CD8-positive, alpha-beta memory T cell (primary cell): ENCODE measurements at regions not wholly inside any gene's neighbourhood (a gene's known extent, or its start where the extent isn't known, plus 50 kb on each side); places are given as distances from the start of the nearest gene placed in this dataset.

ENCODE experiments used
- CTCF ChIA-PET: fragments of 350-600 bp; sonication (Branson Sonifier 250); formaldehyde crosslinking; loops from one replicate; lab custom pipeline; 2021; ENCODE audit warnings: antibody characterized with exemption; lab: Charles Lee
- POLR2A ChIA-PET: fragments of 350-600 bp; sonication (Branson Sonifier 250); formaldehyde crosslinking; loops from one replicate; lab custom pipeline; 2021; ENCODE audit warnings: antibody characterized with exemption; lab: Charles Lee
- DNase-seq, 5 donors: peaks; one replicate each; pipeline versions ENCODE4 v3.0.0 to v3.0.0-alpha.2; 2020 to 2022; ENCODE audit warnings: mixed read lengths in 1 of 5
- H3K27ac ChIP-seq: one replicate; pipeline ENCODE4 v1.7.0; 2013; ENCODE audit warnings: low read depth, mild to moderate bottlenecking, low read length, moderate library complexity
- H3K27me3 ChIP-seq: 2 replicates; pipeline ENCODE4 v1.7.0; 2013; ENCODE audit warnings: low read length, mild to moderate bottlenecking; ENCODE audit not compliant: insufficient read depth, poor library complexity, severe bottlenecking
- H3K36me3 ChIP-seq: 2 replicates; pipeline ENCODE4 v1.7.0; 2013; ENCODE audit warnings: mild to moderate bottlenecking, low read length, moderate library complexity; ENCODE audit not compliant: insufficient read depth
- H3K4me1 ChIP-seq: 2 replicates; pipeline ENCODE4 v1.7.0; 2013; ENCODE audit warnings: mild to moderate bottlenecking, low read length, moderate library complexity; ENCODE audit not compliant: insufficient read depth
- H3K4me3 ChIP-seq: 2 replicates; pipeline ENCODE4 v1.7.0; 2013; ENCODE audit warnings: mild to moderate bottlenecking, low read length
- H3K9me3 ChIP-seq: 2 replicates; pipeline ENCODE4 v1.7.0; 2013; ENCODE audit warnings: mild to moderate bottlenecking, low read length
- H3K27ac Mint-ChIP-seq, 8 donors: one replicate each; pipeline ENCODE4 v1.8.0; 2020 to 2021; ENCODE audit warnings: mixed read lengths in 8 of 8, mild to moderate bottlenecking in 6 of 8, inconsistent platforms in 3 of 8, moderate library complexity in 3 of 8
- H3K27me3 Mint-ChIP-seq, 2 donors: one replicate each; pipeline ENCODE4 v1.8.0; 2020 to 2021; ENCODE audit warnings: mixed read lengths in 2 of 2, mild to moderate bottlenecking in 1 of 2, moderate library complexity in 1 of 2
- H3K36me3 Mint-ChIP-seq, 3 donors: one replicate each; pipeline ENCODE4 v1.8.0; 2020 to 2021; ENCODE audit warnings: mixed read lengths in 3 of 3, inconsistent platforms in 1 of 3, mild to moderate bottlenecking in 1 of 3
- H3K4me1 Mint-ChIP-seq, 3 donors: one replicate each; pipeline ENCODE4 v1.8.0; 2020 to 2021; ENCODE audit warnings: mixed read lengths in 3 of 3, inconsistent platforms in 1 of 3, mild to moderate bottlenecking in 1 of 3
- H3K4me3 Mint-ChIP-seq, 7 donors: one replicate each; pipeline ENCODE4 v1.8.0; 2020 to 2021; ENCODE audit warnings: mixed read lengths in 7 of 7, mild to moderate bottlenecking in 6 of 7, moderate library complexity in 4 of 7, inconsistent platforms in 2 of 7
- H3K9me3 Mint-ChIP-seq, 5 donors: one replicate each; pipeline ENCODE4 v1.8.0; 2020 to 2022; ENCODE audit warnings: mixed read lengths in 5 of 5, mild to moderate bottlenecking in 3 of 5, moderate library complexity in 2 of 5, inconsistent platforms in 1 of 5

DNA sequence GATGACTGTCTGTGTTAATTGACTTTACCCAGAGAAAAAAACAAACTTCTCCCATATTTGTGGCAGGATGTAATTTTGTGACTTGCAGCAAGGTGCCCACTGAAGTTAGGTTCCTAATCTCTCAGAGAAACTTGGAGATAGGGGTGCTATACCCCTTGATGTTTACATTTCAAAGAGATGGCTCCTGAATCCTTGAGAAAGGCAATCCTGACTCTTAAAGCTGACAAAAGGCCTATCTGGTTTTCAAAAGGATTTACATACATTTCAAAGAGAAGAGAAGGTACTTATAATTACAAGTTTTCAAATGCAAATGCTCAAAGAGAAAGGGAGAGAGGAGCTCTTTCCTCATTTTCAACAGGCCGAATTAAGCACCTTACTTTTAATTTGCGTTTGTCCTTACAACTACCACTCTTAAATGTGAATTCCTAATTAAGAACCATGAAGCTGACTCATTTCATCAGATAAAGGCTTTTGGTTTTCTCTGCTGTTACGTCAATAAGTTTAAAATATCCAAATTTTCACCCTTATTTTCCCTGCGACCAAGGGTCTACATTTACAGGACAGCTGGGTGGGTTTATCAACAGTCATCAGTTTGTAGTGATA, 711.8 kb upstream of the MAP3K7 start:
- H3K36me3 ChIP-seq: no peaks in the 10 kb centered on the region
- POLR2A ChIA-PET: no interaction called here
- no peaks in the 10 kb centered on the region for H3K4me1 ChIP-seq
- no peaks in the 10 kb centered on the region for H3K4me1 Mint-ChIP-seq
- DNase-seq: no peak
- H3K4me3 ChIP-seq: no peak overlapping the region
- H3K36me3 Mint-ChIP-seq: no peaks in the 10 kb centered on the region
- peaks cover 1 to 7% (median 2%) of the 10 kb centered on the region in 5 donors for H3K9me3 Mint-ChIP-seq
- no peak overlapping the region for H3K27ac ChIP-seq
- CTCF ChIA-PET: no interaction called here
- no peaks in the 10 kb centered on the region for H3K27me3 Mint-ChIP-seq
- H3K9me3 ChIP-seq: no peaks in the 10 kb centered on the region
- H3K4me3 Mint-ChIP-seq: no peak overlapping the region
- no peak overlapping the region for H3K27ac Mint-ChIP-seq
- H3K27me3 ChIP-seq: no peaks in the 10 kb centered on the region

DNA sequence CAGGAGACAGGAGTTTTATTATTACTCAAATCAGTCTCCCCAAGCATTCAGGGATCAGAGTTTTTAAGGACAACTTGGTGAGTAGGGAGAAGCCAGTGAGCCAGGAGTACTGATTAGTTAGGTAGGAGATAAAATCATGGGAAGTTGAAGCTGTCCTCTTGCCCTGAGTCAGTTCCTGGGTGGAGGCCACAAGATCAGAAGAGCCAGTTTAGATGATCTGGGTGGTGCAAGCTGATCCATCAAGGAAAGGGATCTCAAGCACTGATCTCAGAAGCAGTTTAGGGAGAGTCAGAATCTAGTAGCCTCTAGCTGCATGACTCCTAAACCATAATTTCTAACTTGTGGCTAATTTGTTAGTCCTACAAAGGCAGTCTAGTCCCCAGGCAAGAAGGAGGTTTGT, 706.5 kb upstream of the MAP3K7 start:
- Histone ChIP-seq H3K4me1 (no peaks in the 10 kb centered on the region), H3K36me3 (no peaks in the 10 kb centered on the region), H3K27ac (no peak overlapping the region), H3K27me3 (no peaks in the 10 kb centered on the region), H3K4me3 (no peak overlapping the region), H3K9me3 (no peaks in the 10 kb centered on the region)
- POLR2A ChIA-PET: no interaction called here
- H3K4me3 Mint-ChIP-seq: no peak overlapping the region
- H3K4me1 Mint-ChIP-seq: no peaks in the 10 kb centered on the region
- no peak for DNase-seq
- no peak overlapping the region for H3K27ac Mint-ChIP-seq
- CTCF ChIA-PET: no interaction called here
- H3K27me3 Mint-ChIP-seq: no peaks in the 10 kb centered on the region
- peaks cover 0 to 9% (median 7%) of the 10 kb centered on the region in 5 donors for H3K9me3 Mint-ChIP-seq
- H3K36me3 Mint-ChIP-seq: no peaks in the 10 kb centered on the region

DNA sequence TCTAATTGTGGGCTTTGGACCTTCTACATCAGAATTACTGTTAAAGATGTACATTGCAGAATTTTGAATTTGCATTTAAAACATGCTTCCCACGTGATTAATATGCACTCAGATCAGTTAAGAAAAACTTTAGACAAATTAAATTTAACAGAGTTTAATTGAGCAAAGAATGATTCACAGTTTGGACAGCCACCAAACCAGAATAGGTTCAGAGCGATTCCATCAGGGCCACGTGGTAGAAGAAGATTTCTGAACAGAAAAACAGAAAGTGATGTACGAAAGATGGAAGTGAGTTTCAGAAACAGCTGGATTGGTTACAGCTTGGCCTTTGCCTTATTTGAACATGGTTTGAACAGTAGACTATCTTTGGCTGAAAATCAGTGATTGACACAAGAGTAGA, 704.2 kb upstream of the MAP3K7 start:
- H3K27ac ChIP-seq: no peak overlapping the region
- CTCF ChIA-PET: no interaction called here
- Mint-ChIP-seq H3K36me3 (no peaks in the 10 kb centered on the region), H3K4me1 (no peaks in the 10 kb centered on the region), H3K27me3 (no peaks in the 10 kb centered on the region), H3K9me3 (peaks cover 0 to 11% (median 0%) of the 10 kb centered on the region in 5 donors), H3K27ac (no peak overlapping the region), H3K4me3 (no peak overlapping the region)
- no peak overlapping the region for H3K4me3 ChIP-seq
- POLR2A ChIA-PET: no interaction called here
- H3K27me3 ChIP-seq: no peaks in the 10 kb centered on the region
- no peak for DNase-seq
- H3K9me3 ChIP-seq: no peaks in the 10 kb centered on the region
- no peaks in the 10 kb centered on the region for H3K4me1 ChIP-seq
- H3K36me3 ChIP-seq: no peaks in the 10 kb centered on the region

DNA sequence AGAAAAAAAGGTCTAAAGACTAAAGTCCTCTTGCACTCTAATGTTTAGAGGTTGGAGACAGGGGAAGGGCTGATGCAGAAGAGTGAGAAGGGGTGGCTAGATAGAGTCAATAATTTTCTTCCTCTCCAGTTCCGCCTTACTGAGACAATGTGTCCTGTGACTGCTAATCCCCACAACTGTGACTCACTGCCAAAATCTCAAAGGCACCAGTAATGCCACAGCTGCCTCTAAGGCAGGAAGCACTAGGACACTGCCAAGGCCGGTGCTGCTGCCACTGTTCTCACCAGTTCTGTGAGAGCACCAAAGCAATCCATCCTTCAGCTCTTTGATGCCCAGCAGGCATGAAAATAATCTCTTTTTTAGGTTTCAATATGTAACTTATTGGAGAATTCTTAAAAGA, 701.9 kb upstream of the MAP3K7 start:
- Mint-ChIP-seq H3K4me1 (no peaks in the 10 kb centered on the region), H3K36me3 (no peaks in the 10 kb centered on the region), H3K4me3 (no peak overlapping the region), H3K27ac (peak overlapping the region in 1 of 8 donors; percentile 42), H3K9me3 (peaks cover 0 to 11% (median 0%) of the 10 kb centered on the region in 5 donors), H3K27me3 (no peaks in the 10 kb centered on the region)
- H3K4me3 ChIP-seq: no peak overlapping the region
- H3K27me3 ChIP-seq: no peaks in the 10 kb centered on the region
- ChIA-PET CTCF (no interaction called here), POLR2A (no interaction called here)
- no peak for DNase-seq
- no peaks in the 10 kb centered on the region for H3K4me1 ChIP-seq
- H3K36me3 ChIP-seq: no peaks in the 10 kb centered on the region
- H3K27ac ChIP-seq: no peak overlapping the region
- H3K9me3 ChIP-seq: no peaks in the 10 kb centered on the region

DNA sequence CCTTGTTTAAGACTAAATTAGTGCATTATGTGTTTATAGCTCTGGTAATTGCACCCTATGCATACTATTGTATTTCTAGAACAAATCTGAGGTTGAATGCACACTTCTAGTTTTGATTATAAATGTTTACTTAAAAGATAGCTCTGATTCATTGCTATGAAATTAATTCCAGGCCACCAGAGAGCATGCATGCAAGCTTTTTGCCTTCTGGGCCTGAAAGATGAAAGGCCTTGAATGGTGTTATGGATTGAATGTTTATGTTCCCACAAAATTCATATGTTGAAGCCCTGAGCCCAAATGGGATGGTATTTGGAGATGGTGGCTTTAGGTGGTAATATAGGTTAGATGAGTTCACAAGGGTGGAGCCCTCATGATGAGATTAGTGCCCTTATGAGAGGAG, 695.0 kb upstream of the MAP3K7 start:
- no peak overlapping the region for H3K27ac ChIP-seq
- ChIA-PET POLR2A (no interaction called here), CTCF (no interaction called here)
- no peaks in the 10 kb centered on the region for H3K36me3 ChIP-seq
- Mint-ChIP-seq H3K9me3 (no peaks in the 10 kb centered on the region), H3K4me1 (no peaks in the 10 kb centered on the region), H3K27me3 (no peaks in the 10 kb centered on the region), H3K4me3 (no peak overlapping the region), H3K36me3 (no peaks in the 10 kb centered on the region), H3K27ac (no peak overlapping the region)
- H3K9me3 ChIP-seq: no peaks in the 10 kb centered on the region
- H3K27me3 ChIP-seq: no peaks in the 10 kb centered on the region
- no peak overlapping the region for H3K4me3 ChIP-seq
- DNase-seq: no peak
- no peaks in the 10 kb centered on the region for H3K4me1 ChIP-seq

DNA sequence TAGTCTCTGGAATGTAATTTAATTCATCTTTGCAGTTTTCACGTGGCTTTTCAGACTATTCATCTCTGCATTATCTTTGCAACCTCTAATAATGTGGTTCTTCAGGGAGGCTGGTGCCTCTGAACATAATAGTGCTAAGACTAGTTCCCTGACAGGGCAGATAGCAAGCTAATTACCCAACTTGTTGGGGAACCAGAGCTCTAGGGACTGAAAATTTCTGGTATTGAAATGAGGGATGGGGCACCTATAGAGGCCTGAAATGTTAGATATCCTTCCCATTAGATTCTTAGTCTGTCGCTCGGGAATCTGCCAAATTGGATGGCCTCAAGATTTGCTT, 693.6 kb upstream of the MAP3K7 start:
- Histone ChIP-seq H3K4me3 (no peak overlapping the region), H3K27me3 (no peaks in the 10 kb centered on the region), H3K27ac (no peak overlapping the region), H3K9me3 (no peaks in the 10 kb centered on the region), H3K36me3 (no peaks in the 10 kb centered on the region), H3K4me1 (no peaks in the 10 kb centered on the region)
- no peaks in the 10 kb centered on the region for H3K36me3 Mint-ChIP-seq
- DNase-seq: no peak
- CTCF ChIA-PET: no interaction called here
- H3K27me3 Mint-ChIP-seq: no peaks in the 10 kb centered on the region
- no peak overlapping the region for H3K27ac Mint-ChIP-seq
- H3K4me3 Mint-ChIP-seq: no peak overlapping the region
- no peaks in the 10 kb centered on the region for H3K9me3 Mint-ChIP-seq
- POLR2A ChIA-PET: no interaction called here
- H3K4me1 Mint-ChIP-seq: no peaks in the 10 kb centered on the region

DNA sequence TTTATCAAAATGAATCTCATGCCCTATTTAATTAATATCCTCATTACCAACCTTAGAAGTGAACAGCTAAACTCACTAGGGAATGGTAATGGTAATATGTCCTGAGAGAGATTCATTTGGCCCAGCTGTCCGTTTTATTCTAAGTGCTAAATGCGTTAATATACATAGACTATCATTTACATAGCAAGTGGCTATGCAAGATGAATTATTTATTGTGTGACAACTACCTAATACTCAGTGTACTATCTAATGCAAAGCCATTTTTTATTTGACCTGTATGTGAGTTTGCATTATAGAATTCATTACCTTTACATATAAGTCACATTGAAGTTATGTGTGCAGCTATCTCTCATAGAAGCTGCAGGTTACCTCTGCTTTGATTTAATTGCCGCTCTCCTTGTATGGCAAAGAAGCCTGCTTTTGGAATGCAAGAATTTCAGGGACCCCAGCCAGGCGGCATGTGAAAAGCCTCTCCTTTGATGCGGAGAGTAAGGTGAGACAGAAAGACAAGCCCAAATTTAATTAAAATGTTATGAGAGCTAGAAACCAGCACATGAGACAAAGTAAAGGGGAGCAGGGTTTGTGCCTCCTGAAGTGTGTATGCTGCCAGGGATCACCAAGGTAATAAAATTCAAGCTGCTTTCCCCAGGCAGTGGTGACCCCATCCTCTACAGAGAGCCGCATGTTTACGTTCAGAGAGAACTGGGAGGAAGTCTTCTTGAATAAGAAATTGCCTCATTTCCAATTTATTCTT, 693.0 kb upstream of the MAP3K7 start:
- ChIA-PET POLR2A (no interaction called here), CTCF (interaction anchor here (1.6 kb wide), 1 partner anchor 7 kb away, joined by 3 read pairs; no protein-coding TSS in a partner anchor)
- Mint-ChIP-seq H3K4me3 (no peak overlapping the region), H3K4me1 (no peaks in the 10 kb centered on the region), H3K36me3 (no peaks in the 10 kb centered on the region), H3K27me3 (no peaks in the 10 kb centered on the region), H3K27ac (no peak overlapping the region), H3K9me3 (peaks cover 0 to under 1% (median 0%) of the 10 kb centered on the region in 5 donors)
- no peaks in the 10 kb centered on the region for H3K9me3 ChIP-seq
- H3K36me3 ChIP-seq: no peaks in the 10 kb centered on the region
- H3K4me3 ChIP-seq: no peak overlapping the region
- no peak overlapping the region for H3K27ac ChIP-seq
- no peaks in the 10 kb centered on the region for H3K4me1 ChIP-seq
- H3K27me3 ChIP-seq: no peaks in the 10 kb centered on the region
- DNase-seq: no peak

DNA sequence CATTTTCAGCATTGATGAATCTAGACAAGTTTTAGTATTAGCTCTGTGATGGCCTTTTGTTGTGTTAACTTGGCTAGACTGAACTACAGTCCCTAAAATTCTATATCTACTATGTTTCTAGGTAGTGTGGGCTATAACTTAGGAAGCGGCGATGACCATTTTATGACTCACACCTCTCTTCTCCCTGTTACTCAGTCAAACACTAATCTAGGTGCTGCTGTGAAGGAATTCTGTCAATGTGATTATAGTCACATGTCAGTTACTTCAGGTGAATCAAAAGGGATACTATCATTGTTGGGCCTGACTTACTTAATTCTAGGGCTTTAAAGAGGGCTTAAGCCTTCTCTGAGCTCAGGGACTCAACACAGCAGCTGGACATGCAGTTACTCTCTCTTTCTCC, 691.5 kb upstream of the MAP3K7 start:
- Histone ChIP-seq H3K27ac (no peak overlapping the region), H3K4me3 (no peak overlapping the region), H3K4me1 (no peaks in the 10 kb centered on the region), H3K27me3 (no peaks in the 10 kb centered on the region), H3K36me3 (no peaks in the 10 kb centered on the region), H3K9me3 (no peaks in the 10 kb centered on the region)
- Mint-ChIP-seq H3K4me1 (no peaks in the 10 kb centered on the region), H3K9me3 (peaks cover 0 to 3% (median 0%) of the 10 kb centered on the region in 5 donors), H3K27me3 (no peaks in the 10 kb centered on the region), H3K4me3 (no peak overlapping the region), H3K27ac (no peak overlapping the region), H3K36me3 (no peaks in the 10 kb centered on the region)
- ChIA-PET POLR2A (no interaction called here), CTCF (interaction anchor here (1.6 kb wide), 1 partner anchor 9 kb away, joined by 3 read pairs; no protein-coding TSS in a partner anchor)
- no peak for DNase-seq
